GM23338 (cell line): ENCODE measurements at regions not wholly inside any gene's neighbourhood (a gene's known extent, or its start where the extent isn't known, plus 50 kb on each side); places are given as distances from the start of the nearest gene placed in this dataset.

Experiments
- CREB1 ChIP-seq: fragments of 250-450 bp; sonication (Bioruptor Pico); IDR thresholded peaks from 2 replicates; pipeline ENCODE4 v1.5.0; 2020; ENCODE audit warnings: low read depth, mild to moderate bottlenecking, moderate library complexity
- CTCF ChIP-seq, 2 experiments: fragments of 200-600 bp in 1 of 2; sonication (generic) in 1 of 2; conservative IDR thresholded peaks; 2 replicates each; pipeline versions ENCODE4 v1.5.1 to v1.6.1; 2016 to 2017; ENCODE audit warnings: antibody characterized with exemption in 2 of 2, low read depth in 2 of 2, mild to moderate bottlenecking in 2 of 2, moderate library complexity in 1 of 2
- ETS1 ChIP-seq: IDR thresholded peaks from 2 replicates; pipeline ENCODE4 v1.6.1; 2016; ENCODE audit warnings: antibody characterized with exemption
- EZH2 ChIP-seq: fragments of 200-600 bp; sonication (generic); IDR thresholded peaks from one replicate; pipeline ENCODE4 v1.8.0; 2017; ENCODE audit warnings: antibody characterized with exemption, mild to moderate bottlenecking, low read depth; ENCODE audit not compliant: unreplicated experiment
- EZH2phosphoT487 ChIP-seq: fragments of 200-600 bp; sonication (generic); IDR thresholded peaks from one replicate; pipeline ENCODE4 v1.8.1; 2018; ENCODE audit warnings: antibody characterized with exemption; ENCODE audit not compliant: unreplicated experiment
- JUNB ChIP-seq: IDR thresholded peaks from one replicate; pipeline ENCODE4 v1.6.1; 2016; ENCODE audit warnings: antibody characterized with exemption; ENCODE audit not compliant: unreplicated experiment
- NANOG ChIP-seq: IDR thresholded peaks from 2 replicates; pipeline ENCODE4 v1.6.1; 2016; ENCODE audit warnings: antibody characterized with exemption, borderline replicate concordance
- POLR2AphosphoS5 ChIP-seq: IDR thresholded peaks from 2 replicates; pipeline ENCODE4 v1.6.1; 2016; ENCODE audit warnings: antibody characterized with exemption, low read depth
- REST ChIP-seq: IDR thresholded peaks from one replicate; pipeline ENCODE4 v1.6.1; 2018; ENCODE audit warnings: antibody characterized with exemption; ENCODE audit not compliant: unreplicated experiment
- STAT1 ChIP-seq: IDR thresholded peaks from one replicate; pipeline ENCODE4 v1.6.1; 2016; ENCODE audit warnings: antibody characterized with exemption; ENCODE audit not compliant: unreplicated experiment
- ZNF114 ChIP-seq: fragments of 250-450 bp; sonication (Bioruptor Pico); IDR thresholded peaks from 2 replicates; pipeline ENCODE4 v1.5.0; 2020; ENCODE audit warnings: mild to moderate bottlenecking, moderate library complexity
- ZNF331 ChIP-seq: fragments of 250-450 bp; sonication (Bioruptor Pico); IDR thresholded peaks from 2 replicates; pipeline ENCODE4 v1.5.0; 2020; ENCODE audit warnings: low read depth, mild to moderate bottlenecking, moderate library complexity
- ZNF462 ChIP-seq: fragments of 250-450 bp; sonication (Bioruptor Pico); IDR thresholded peaks from 2 replicates; pipeline ENCODE4 v1.5.0; 2020; ENCODE audit warnings: mild to moderate bottlenecking, moderate library complexity

- TF ChIP-seq CTCF (conservative IDR thresholded peaks at IDR 0.05; ENCODE audit: low read depth in 2 of 2) (no peak), EZH2 (no peak), EZH2phosphoT487 (no peak), ETS1 (no peak), POLR2AphosphoS5 (no peak), NANOG (no peak), STAT1 (no peak), REST (no peak), CREB1 (no peak), ZNF114 (no peak), JUNB (no peak), ZNF331 (CRISPR knock-in tag) (no peak), ZNF462 (no peak)
These were observed 277.4 kb downstream of the BCL11B start for GRCh38 chr14:98994561-98994960.
